HCT116 (cell line): ENCODE measurements at regions not wholly inside any gene's neighbourhood (a gene's known extent, or its start where the extent isn't known, plus 50 kb on each side); places are given as distances from the start of the nearest gene placed in this dataset.

Source experiments
- ATAC-seq: fragments of 200-7000 bp; cut with Tn5 transposase; 2 replicates; pipeline ENCODE4 v1.9.1; 2020; ENCODE audit warnings: mild to moderate bottlenecking, moderate library complexity
- BruUV-seq: library from RNA; stranded (reverse); fragments of 400-500 nt; replicated peaks from 2 replicates; lab custom pipeline; 2021; lab: Mats Ljungman, UMichigan
- CTCF ChIA-PET: fragments of 300-600 bp; sonication (Branson Sonifier 250); formaldehyde crosslinking; loops from one replicate; lab custom pipeline; 2021; ENCODE audit warnings: antibody characterized with exemption; lab: Charles Lee
- POLR2A ChIA-PET: fragments of 300-600, 350-600 bp; sonication (Branson Sonifier 250); formaldehyde crosslinking; loops from one replicate; lab custom pipeline; 2021; ENCODE audit warnings: antibody characterized with exemption; lab: Charles Lee
- RAD21 ChIA-PET, 2 experiments: fragments of 300-600 bp; sonication (Branson Sonifier 250); formaldehyde crosslinking; loops; one replicate each; lab custom pipeline; 2023; ENCODE audit warnings: low total read pairs in 2 of 2; ENCODE audit not compliant: uncharacterized antibody in 2 of 2, unreplicated experiment in 2 of 2, low non-redundant PET in 1 of 2; lab: Charles Lee
- DNase-seq: peaks from one replicate; pipeline ENCODE4 v3.0.0-alpha.2; 2010; ENCODE audit warnings: low read depth, low spot score
- H2AFZ ChIP-seq: fragments of 200-600 bp; shearing (Covaris generic), sonication (generic); 2 replicates; pipeline ENCODE4 v1.6.1; 2017; ENCODE audit warnings: low read depth, mixed run types, mixed read lengths, antibody characterized with exemption, low read length; ENCODE audit not compliant: poor library complexity, severe bottlenecking
- H3K27ac ChIP-seq: 2 replicates; pipeline ENCODE4 v1.5.1; 2012; ENCODE audit warnings: low read depth, low read length
- H3K27me3 ChIP-seq: fragments of 200-600 bp; sonication (generic); 2 replicates; pipeline ENCODE4 v1.6.1; 2016; ENCODE audit warnings: mixed run types, low read length, mixed read lengths; ENCODE audit not compliant: insufficient read depth
- H3K36me3 ChIP-seq, 2 experiments: fragments of 200-500 bp in 1 of 2; fragments of 200-600 bp in 1 of 2; sonication (Bioruptor generic) in 1 of 2; sonication (generic) in 1 of 2; 2 replicates each; pipeline versions ENCODE4 v1.5.1 to v1.6.1; 2014 to 2016; ENCODE audit warnings: low read length in 2 of 2, inconsistent platforms in 1 of 2, mixed read lengths in 1 of 2, mixed run types in 1 of 2; ENCODE audit not compliant: insufficient read depth in 2 of 2, control insufficient read depth in 1 of 2
- H3K4me1 ChIP-seq, 2 experiments: fragments of 200-600 bp in 1 of 2; sonication (generic) in 1 of 2; 2 replicates each; pipeline versions ENCODE4 v1.5.1 to v1.6.1; 2012 to 2017; ENCODE audit warnings: low read length in 2 of 2, inconsistent platforms in 1 of 2, mild to moderate bottlenecking in 1 of 2, mixed read lengths in 1 of 2, mixed run types in 1 of 2, moderate library complexity in 1 of 2; ENCODE audit not compliant: insufficient read depth in 2 of 2, control insufficient read depth in 1 of 2
- H3K4me2 ChIP-seq: fragments of 200-600 bp; sonication (generic); 2 replicates; pipeline ENCODE4 v1.6.1; 2017; ENCODE audit warnings: mixed run types, low read length, mixed read lengths
- H3K4me3 ChIP-seq, 2 experiments: fragments of 200-600 bp in 1 of 2; sonication (generic) in 1 of 2; replicated peaks in 1 of 2; 2 replicates each; pipeline ENCODE4 v1.5.1; 2011 to 2016; ENCODE audit warnings: low read length in 2 of 2, control low read depth in 1 of 2, low read depth in 1 of 2, mild to moderate bottlenecking in 1 of 2, mixed read lengths in 1 of 2, mixed run types in 1 of 2
- H3K79me2 ChIP-seq: fragments of 200-600 bp; sonication (generic); 2 replicates; pipeline ENCODE4 v1.6.1; 2017; ENCODE audit warnings: mild to moderate bottlenecking, mixed run types, low read length, moderate library complexity, mixed read lengths; ENCODE audit not compliant: insufficient read depth
- H3K9ac ChIP-seq: fragments of 200-600 bp; sonication (generic); 2 replicates; pipeline ENCODE4 v1.6.1; 2016; ENCODE audit warnings: low read length, mixed read lengths
- H3K9me2 ChIP-seq: fragments of 200-600 bp; sonication (generic), shearing (Covaris generic); 2 replicates; pipeline ENCODE4 v1.6.1; 2017; ENCODE audit warnings: mixed run types, mild to moderate bottlenecking, moderate library complexity; ENCODE audit not compliant: insufficient read depth
- H3K9me3 ChIP-seq, 2 experiments: fragments of 200-500 bp in 1 of 2; fragments of 200-600 bp in 1 of 2; sonication (Bioruptor generic) in 1 of 2; sonication (generic) in 1 of 2; 2 replicates each; pipeline ENCODE4 v1.6.1; 2014 to 2017; ENCODE audit warnings: low read length in 2 of 2, mixed read lengths in 2 of 2, inconsistent platforms in 1 of 2, low read depth in 1 of 2, mild to moderate bottlenecking in 1 of 2, mixed run types in 1 of 2, moderate library complexity in 1 of 2; ENCODE audit not compliant: control insufficient read depth in 1 of 2, insufficient read depth in 1 of 2
- H4K20me1 ChIP-seq: fragments of 200-600 bp; sonication (generic), shearing (Covaris generic); 2 replicates; pipeline ENCODE4 v1.6.1; 2017; ENCODE audit warnings: mixed run types, mild to moderate bottlenecking, moderate library complexity; ENCODE audit not compliant: insufficient read depth
- CBX3 ChIP-seq: IDR thresholded peaks from 2 replicates; pipeline ENCODE4 v1.6.1; 2012; ENCODE audit warnings: low read depth
- CEBPB ChIP-seq: IDR thresholded peaks from 2 replicates; pipeline ENCODE4 v1.6.1; 2012; ENCODE audit warnings: low read depth
- EGR1 ChIP-seq: IDR thresholded peaks from 2 replicates; pipeline ENCODE4 v1.6.1; 2012; ENCODE audit warnings: low read depth
- EZH2 ChIP-seq: fragments of 200-600 bp; sonication (generic); IDR thresholded peaks from 2 replicates; pipeline ENCODE4 v1.6.1; 2017; ENCODE audit warnings: antibody characterized with exemption, mixed run types
- EZH2phosphoT487 ChIP-seq: fragments of 200-600 bp; IDR thresholded peaks from 2 replicates; pipeline ENCODE4 v1.6.1; 2018; ENCODE audit warnings: antibody characterized with exemption, borderline replicate concordance
- FOSL1 ChIP-seq: IDR thresholded peaks from 2 replicates; pipeline ENCODE4 v1.6.1; 2012; ENCODE audit warnings: low read depth
- JUND ChIP-seq: IDR thresholded peaks from 2 replicates; pipeline ENCODE4 v1.6.1; 2012
- POLR2A ChIP-seq: IDR thresholded peaks from 2 replicates; pipeline ENCODE4 v1.7.0; 2011; ENCODE audit warnings: borderline replicate concordance; ENCODE audit not compliant: insufficient read depth, insufficient read length; ENCODE audit errors: extremely low read depth
- POLR2AphosphoS5 ChIP-seq: IDR thresholded peaks from 2 replicates; pipeline ENCODE4 v1.6.1; 2011; ENCODE audit warnings: mild to moderate bottlenecking, low read depth, low read length, moderate library complexity
- RAD21 ChIP-seq: IDR thresholded peaks from 2 replicates; pipeline ENCODE4 v1.6.1; 2012; ENCODE audit warnings: low read depth, mild to moderate bottlenecking
- SIN3A ChIP-seq: IDR thresholded peaks from 2 replicates; pipeline ENCODE4 v1.6.1; 2012; ENCODE audit warnings: low read depth
- SP1 ChIP-seq: IDR thresholded peaks from 2 replicates; pipeline ENCODE4 v1.6.1; 2012; ENCODE audit warnings: low read depth
- SRF ChIP-seq: IDR thresholded peaks from 2 replicates; pipeline ENCODE4 v1.6.1; 2012; ENCODE audit warnings: low read depth
- TCF7L2 ChIP-seq: IDR thresholded peaks from 2 replicates; pipeline ENCODE4 v1.7.0; 2011; ENCODE audit warnings: borderline replicate concordance, inconsistent platforms; ENCODE audit not compliant: insufficient read depth, insufficient read length; ENCODE audit errors: extremely low read depth
- YY1 ChIP-seq: IDR thresholded peaks from 2 replicates; pipeline ENCODE4 v1.6.1; 2011; ENCODE audit warnings: low read length, low read depth, moderate library complexity, mild to moderate bottlenecking; ENCODE audit not compliant: insufficient replicate concordance; ENCODE audit errors: extremely low read depth
- ZFX ChIP-seq: fragments of 450-650 bp; IDR thresholded peaks from 2 replicates; pipeline ENCODE4 v1.6.1; 2017
- intact Hi-C: fragments of 100-400 bp; cut with micrococcal nuclease; formaldehyde crosslinking; loops from 2 replicates; pipeline ENCODE4 v1.10.0; 2022
- TF ChIP-seq, protein P1 (sequence below): IDR thresholded peaks from 2 replicates; pipeline ENCODE4 v1.6.1; 2012
- TF ChIP-seq, protein P2 (sequence below), 3 experiments: fragments of 200-600 bp in 1 of 3; sonication (generic) in 1 of 3; IDR thresholded peaks in 2 of 3; conservative IDR thresholded peaks in 1 of 3; 2 replicates each; pipeline ENCODE4 v1.5.1; 2012 to 2017; ENCODE audit warnings: low read depth in 2 of 3, low read length in 2 of 3, antibody characterized with exemption in 1 of 3, borderline replicate concordance in 1 of 3, control low read depth in 1 of 3, mild to moderate bottlenecking in 1 of 3, mixed read lengths in 1 of 3, mixed run types in 1 of 3, moderate library complexity in 1 of 3; ENCODE audit not compliant: insufficient read depth in 1 of 3
- TF ChIP-seq, protein P3 (sequence below): IDR thresholded peaks from 2 replicates; pipeline ENCODE4 v1.6.1; 2011; ENCODE audit warnings: mild to moderate bottlenecking, low read length, moderate library complexity; ENCODE audit not compliant: insufficient replicate concordance; ENCODE audit errors: extremely low read depth
- TF ChIP-seq, protein P4 (sequence below): IDR thresholded peaks from 2 replicates; pipeline ENCODE4 v1.6.1; 2012; ENCODE audit warnings: low read depth

DNA sequence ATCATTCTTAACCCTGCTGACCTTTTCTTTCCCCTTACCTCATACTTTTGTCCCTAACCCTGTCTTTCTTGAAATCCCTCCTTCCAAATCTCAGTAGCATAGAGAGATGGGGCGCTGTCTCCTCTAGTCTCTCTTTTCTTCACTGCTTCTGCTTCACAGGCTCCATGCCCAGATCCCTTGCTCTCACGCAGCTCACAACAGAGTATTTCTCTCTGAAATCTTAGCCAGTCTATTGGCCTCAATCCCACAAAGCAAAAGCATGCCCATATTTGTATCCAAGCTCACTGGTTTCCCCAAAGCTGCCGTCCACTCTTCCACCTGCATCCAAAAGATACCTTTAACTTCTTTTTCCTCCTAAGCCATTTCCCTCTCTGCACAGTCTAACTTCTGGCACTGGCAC lies 526.8 kb downstream of the PLXDC2 start:
- intact Hi-C loops = no loop called here
- RAD21 ChIA-PET = no interaction called here

More for the DNA sequence above, 526.8 kb downstream of the PLXDC2 start:
- no TSS peak for BruUV-seq
- no peak overlapping the region for H3K27ac ChIP-seq
- no peaks in the 10 kb centered on the region for H3K27me3 ChIP-seq
- DNase-seq (no peak), ATAC-seq (no peak)
- peaks cover 0 to 14% of the 10 kb centered on the region in 2 experiments; a peak in 2 of 4 replicates for H3K9me3 ChIP-seq
- H3K4me1 ChIP-seq = no peaks in the 10 kb centered on the region
- no peaks in the 10 kb centered on the region for H4K20me1 ChIP-seq
- H3K4me2 ChIP-seq = no peak overlapping the region
- ChIA-PET CTCF (no interaction called here), POLR2A (no interaction called here)
- H3K4me3 ChIP-seq = no peak overlapping the region
- no peaks in the 10 kb centered on the region for H3K79me2 ChIP-seq
- TF ChIP-seq, protein P1, sequence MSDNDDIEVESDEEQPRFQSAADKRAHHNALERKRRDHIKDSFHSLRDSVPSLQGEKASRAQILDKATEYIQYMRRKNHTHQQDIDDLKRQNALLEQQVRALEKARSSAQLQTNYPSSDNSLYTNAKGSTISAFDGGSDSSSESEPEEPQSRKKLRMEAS = no peak
- TF ChIP-seq SP1 (no peak), EGR1 (no peak), TCF7L2 (no peak), FOSL1 (no peak), EZH2phosphoT487 (no peak), SIN3A (no peak), YY1 (no peak), RAD21 (no peak), CEBPB (no peak), JUND (no peak), SRF (no peak), POLR2A (no peak), ZFX (no peak), CBX3 (no peak), EZH2 (no peak), POLR2AphosphoS5 (no peak)
- TF ChIP-seq, protein P2, sequence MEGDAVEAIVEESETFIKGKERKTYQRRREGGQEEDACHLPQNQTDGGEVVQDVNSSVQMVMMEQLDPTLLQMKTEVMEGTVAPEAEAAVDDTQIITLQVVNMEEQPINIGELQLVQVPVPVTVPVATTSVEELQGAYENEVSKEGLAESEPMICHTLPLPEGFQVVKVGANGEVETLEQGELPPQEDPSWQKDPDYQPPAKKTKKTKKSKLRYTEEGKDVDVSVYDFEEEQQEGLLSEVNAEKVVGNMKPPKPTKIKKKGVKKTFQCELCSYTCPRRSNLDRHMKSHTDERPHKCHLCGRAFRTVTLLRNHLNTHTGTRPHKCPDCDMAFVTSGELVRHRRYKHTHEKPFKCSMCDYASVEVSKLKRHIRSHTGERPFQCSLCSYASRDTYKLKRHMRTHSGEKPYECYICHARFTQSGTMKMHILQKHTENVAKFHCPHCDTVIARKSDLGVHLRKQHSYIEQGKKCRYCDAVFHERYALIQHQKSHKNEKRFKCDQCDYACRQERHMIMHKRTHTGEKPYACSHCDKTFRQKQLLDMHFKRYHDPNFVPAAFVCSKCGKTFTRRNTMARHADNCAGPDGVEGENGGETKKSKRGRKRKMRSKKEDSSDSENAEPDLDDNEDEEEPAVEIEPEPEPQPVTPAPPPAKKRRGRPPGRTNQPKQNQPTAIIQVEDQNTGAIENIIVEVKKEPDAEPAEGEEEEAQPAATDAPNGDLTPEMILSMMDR (IDR thresholded peaks at IDR 0.05 in 2 of 3, conservative IDR thresholded peaks at IDR 0.05 in 1 of 3; ENCODE audit: borderline replicate concordance in 1 of 3, insufficient read depth in 1 of 3, low read depth in 2 of 3, low read length in 2 of 3) = no peak
- TF ChIP-seq, protein P3, sequence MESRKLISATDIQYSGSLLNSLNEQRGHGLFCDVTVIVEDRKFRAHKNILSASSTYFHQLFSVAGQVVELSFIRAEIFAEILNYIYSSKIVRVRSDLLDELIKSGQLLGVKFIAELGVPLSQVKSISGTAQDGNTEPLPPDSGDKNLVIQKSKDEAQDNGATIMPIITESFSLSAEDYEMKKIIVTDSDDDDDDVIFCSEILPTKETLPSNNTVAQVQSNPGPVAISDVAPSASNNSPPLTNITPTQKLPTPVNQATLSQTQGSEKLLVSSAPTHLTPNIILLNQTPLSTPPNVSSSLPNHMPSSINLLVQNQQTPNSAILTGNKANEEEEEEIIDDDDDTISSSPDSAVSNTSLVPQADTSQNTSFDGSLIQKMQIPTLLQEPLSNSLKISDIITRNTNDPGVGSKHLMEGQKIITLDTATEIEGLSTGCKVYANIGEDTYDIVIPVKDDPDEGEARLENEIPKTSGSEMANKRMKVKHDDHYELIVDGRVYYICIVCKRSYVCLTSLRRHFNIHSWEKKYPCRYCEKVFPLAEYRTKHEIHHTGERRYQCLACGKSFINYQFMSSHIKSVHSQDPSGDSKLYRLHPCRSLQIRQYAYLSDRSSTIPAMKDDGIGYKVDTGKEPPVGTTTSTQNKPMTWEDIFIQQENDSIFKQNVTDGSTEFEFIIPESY = no peak
- TF ChIP-seq, protein P4, sequence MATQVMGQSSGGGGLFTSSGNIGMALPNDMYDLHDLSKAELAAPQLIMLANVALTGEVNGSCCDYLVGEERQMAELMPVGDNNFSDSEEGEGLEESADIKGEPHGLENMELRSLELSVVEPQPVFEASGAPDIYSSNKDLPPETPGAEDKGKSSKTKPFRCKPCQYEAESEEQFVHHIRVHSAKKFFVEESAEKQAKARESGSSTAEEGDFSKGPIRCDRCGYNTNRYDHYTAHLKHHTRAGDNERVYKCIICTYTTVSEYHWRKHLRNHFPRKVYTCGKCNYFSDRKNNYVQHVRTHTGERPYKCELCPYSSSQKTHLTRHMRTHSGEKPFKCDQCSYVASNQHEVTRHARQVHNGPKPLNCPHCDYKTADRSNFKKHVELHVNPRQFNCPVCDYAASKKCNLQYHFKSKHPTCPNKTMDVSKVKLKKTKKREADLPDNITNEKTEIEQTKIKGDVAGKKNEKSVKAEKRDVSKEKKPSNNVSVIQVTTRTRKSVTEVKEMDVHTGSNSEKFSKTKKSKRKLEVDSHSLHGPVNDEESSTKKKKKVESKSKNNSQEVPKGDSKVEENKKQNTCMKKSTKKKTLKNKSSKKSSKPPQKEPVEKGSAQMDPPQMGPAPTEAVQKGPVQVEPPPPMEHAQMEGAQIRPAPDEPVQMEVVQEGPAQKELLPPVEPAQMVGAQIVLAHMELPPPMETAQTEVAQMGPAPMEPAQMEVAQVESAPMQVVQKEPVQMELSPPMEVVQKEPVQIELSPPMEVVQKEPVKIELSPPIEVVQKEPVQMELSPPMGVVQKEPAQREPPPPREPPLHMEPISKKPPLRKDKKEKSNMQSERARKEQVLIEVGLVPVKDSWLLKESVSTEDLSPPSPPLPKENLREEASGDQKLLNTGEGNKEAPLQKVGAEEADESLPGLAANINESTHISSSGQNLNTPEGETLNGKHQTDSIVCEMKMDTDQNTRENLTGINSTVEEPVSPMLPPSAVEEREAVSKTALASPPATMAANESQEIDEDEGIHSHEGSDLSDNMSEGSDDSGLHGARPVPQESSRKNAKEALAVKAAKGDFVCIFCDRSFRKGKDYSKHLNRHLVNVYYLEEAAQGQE = no peak
- no peaks in the 10 kb centered on the region for H3K9me2 ChIP-seq
- H2AFZ ChIP-seq = no peak overlapping the region
- H3K36me3 ChIP-seq = no peaks in the 10 kb centered on the region
- H3K9ac ChIP-seq = no peak overlapping the region
